ENCODE measurements at regions not wholly inside any gene's neighbourhood (a gene's known extent, or its start where the extent isn't known, plus 50 kb on each side); places are given as distances from the start of the nearest gene placed in this dataset.

GRCh38 chr7:46802479-46802878 is 779.4 kb downstream of the TNS3 start:
- TF ChIP-seq, protein P1, sequence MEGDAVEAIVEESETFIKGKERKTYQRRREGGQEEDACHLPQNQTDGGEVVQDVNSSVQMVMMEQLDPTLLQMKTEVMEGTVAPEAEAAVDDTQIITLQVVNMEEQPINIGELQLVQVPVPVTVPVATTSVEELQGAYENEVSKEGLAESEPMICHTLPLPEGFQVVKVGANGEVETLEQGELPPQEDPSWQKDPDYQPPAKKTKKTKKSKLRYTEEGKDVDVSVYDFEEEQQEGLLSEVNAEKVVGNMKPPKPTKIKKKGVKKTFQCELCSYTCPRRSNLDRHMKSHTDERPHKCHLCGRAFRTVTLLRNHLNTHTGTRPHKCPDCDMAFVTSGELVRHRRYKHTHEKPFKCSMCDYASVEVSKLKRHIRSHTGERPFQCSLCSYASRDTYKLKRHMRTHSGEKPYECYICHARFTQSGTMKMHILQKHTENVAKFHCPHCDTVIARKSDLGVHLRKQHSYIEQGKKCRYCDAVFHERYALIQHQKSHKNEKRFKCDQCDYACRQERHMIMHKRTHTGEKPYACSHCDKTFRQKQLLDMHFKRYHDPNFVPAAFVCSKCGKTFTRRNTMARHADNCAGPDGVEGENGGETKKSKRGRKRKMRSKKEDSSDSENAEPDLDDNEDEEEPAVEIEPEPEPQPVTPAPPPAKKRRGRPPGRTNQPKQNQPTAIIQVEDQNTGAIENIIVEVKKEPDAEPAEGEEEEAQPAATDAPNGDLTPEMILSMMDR (conservative IDR thresholded peaks at IDR 0.05; ENCODE audit: low read depth in 2 of 2), result no peak
- TF ChIP-seq REST (IDR thresholded peaks at IDR 0.05; ENCODE audit: unreplicated experiment) (no peak), EZH2phosphoT487 (IDR thresholded peaks at IDR 0.05; ENCODE audit: unreplicated experiment) (no peak), EZH2 (IDR thresholded peaks at IDR 0.05; ENCODE audit: low read depth, unreplicated experiment) (no peak), POLR2AphosphoS5 (IDR thresholded peaks at IDR 0.05; ENCODE audit: low read depth) (no peak), CREB1 (CRISPR knock-in tag; IDR thresholded peaks at IDR 0.05; ENCODE audit: low read depth) (no peak), ZNF114 (CRISPR knock-in tag; IDR thresholded peaks at IDR 0.05) (no peak)
- TF ChIP-seq, protein P2, sequence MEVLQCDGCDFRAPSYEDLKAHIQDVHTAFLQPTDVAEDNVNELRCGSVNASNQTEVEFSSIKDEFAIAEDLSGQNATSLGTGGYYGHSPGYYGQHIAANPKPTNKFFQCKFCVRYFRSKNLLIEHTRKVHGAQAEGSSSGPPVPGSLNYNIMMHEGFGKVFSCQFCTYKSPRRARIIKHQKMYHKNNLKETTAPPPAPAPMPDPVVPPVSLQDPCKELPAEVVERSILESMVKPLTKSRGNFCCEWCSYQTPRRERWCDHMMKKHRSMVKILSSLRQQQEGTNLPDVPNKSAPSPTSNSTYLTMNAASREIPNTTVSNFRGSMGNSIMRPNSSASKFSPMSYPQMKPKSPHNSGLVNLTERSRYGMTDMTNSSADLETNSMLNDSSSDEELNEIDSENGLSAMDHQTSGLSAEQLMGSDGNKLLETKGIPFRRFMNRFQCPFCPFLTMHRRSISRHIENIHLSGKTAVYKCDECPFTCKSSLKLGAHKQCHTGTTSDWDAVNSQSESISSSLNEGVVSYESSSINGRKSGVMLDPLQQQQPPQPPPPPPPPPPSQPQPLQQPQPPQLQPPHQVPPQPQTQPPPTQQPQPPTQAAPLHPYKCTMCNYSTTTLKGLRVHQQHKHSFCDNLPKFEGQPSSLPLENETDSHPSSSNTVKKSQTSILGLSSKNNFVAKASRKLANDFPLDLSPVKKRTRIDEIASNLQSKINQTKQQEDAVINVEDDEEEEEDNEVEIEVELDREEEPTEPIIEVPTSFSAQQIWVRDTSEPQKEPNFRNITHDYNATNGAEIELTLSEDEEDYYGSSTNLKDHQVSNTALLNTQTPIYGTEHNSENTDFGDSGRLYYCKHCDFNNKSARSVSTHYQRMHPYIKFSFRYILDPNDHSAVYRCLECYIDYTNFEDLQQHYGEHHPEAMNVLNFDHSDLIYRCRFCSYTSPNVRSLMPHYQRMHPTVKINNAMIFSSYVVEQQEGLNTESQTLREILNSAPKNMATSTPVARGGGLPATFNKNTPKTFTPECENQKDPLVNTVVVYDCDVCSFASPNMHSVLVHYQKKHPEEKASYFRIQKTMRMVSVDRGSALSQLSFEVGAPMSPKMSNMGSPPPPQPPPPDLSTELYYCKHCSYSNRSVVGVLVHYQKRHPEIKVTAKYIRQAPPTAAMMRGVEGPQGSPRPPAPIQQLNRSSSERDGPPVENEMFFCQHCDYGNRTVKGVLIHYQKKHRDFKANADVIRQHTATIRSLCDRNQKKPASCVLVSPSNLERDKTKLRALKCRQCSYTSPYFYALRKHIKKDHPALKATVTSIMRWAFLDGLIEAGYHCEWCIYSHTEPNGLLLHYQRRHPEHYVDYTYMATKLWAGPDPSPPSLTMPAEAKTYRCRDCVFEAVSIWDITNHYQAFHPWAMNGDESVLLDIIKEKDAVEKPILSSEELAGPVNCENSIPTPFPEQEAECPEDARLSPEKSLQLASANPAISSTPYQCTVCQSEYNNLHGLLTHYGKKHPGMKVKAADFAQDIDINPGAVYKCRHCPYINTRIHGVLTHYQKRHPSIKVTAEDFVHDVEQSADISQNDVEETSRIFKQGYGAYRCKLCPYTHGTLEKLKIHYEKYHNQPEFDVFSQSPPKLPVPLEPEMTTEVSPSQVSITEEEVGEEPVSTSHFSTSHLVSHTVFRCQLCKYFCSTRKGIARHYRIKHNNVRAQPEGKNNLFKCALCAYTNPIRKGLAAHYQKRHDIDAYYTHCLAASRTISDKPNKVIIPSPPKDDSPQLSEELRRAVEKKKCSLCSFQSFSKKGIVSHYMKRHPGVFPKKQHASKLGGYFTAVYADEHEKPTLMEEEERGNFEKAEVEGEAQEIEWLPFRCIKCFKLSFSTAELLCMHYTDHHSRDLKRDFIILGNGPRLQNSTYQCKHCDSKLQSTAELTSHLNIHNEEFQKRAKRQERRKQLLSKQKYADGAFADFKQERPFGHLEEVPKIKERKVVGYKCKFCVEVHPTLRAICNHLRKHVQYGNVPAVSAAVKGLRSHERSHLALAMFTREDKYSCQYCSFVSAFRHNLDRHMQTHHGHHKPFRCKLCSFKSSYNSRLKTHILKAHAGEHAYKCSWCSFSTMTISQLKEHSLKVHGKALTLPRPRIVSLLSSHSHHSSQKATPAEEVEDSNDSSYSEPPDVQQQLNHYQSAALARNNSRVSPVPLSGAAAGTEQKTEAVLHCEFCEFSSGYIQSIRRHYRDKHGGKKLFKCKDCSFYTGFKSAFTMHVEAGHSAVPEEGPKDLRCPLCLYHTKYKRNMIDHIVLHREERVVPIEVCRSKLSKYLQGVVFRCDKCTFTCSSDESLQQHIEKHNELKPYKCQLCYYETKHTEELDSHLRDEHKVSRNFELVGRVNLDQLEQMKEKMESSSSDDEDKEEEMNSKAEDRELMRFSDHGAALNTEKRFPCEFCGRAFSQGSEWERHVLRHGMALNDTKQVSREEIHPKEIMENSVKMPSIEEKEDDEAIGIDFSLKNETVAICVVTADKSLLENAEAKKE (CRISPR knock-in tag; IDR thresholded peaks at IDR 0.05), result no peak
